ENCODE measurements at regions not wholly inside any gene's neighbourhood (a gene's known extent, or its start where the extent isn't known, plus 50 kb on each side); places are given as distances from the start of the nearest gene placed in this dataset.
"Not testable (repeated sequence)": the region's sequence is repeated elsewhere in the genome, so short reads cannot be mapped to it uniquely, and the experiment has no call there.

DNA sequence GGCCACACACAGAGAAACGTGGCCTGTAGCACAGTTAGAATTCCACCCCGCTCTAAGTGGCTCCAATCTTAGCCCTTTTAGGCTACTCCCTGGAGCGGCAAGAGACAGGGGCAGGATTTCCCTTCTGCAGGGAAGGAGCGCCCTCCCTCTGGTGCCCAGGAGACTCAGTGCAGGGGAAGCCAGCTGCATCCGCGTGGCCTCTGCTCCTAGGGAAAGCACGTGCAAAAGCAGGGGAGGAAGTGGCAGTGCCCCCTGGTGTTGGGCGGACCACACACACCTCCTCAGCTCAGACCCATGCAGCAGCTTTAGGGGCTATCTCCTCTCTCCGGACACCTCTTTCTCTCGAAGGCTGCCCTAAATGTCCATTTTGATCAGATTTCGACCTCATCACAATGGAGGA is 50.0 kb downstream of the SPRING1 start:
- peak; percentile 65 for DNase-seq (ENCODE audit: low spot score)

GRCh38 chr12:116684891-116685290 is 53.0 kb downstream of the SPRING1 start:
- no peak for DNase-seq (ENCODE audit: low spot score)

GRCh38 chr12:116677202-116677661 is 60.6 kb downstream of the SPRING1 start:
- DNase-seq (ENCODE audit: low spot score) = no peak

GRCh38 chr12:116675339-116676107 is 62.3 kb downstream of the SPRING1 start:
- DNase-seq (ENCODE audit: low spot score) = no peak

DNA sequence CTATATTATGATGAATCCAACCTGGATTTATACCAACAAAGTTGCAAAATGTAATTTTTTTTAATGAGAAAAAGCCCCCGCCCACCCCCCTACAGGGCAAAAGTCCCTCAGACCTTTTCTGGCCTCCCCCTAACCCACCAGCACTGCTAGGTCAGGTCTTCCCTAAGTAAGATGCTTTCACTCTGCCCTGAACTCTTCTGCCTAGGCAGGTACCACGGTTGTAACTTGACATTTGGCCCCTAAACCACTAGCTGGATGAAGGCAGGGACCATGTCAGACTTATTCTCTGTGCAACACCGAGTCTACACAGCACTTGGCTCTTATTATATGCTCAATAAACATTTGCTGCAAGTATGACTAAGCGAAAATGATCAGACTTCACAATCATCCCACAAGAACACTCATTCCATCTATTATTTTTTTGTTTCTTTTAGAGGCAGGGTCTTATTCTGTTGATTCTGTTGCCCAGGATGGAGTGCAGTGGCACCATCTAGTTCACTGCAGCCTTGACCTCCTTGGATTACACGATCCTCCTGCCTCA is 63.2 kb downstream of the SPRING1 start:
- DNase-seq (ENCODE audit: low spot score) = peak; percentile 19

DNA sequence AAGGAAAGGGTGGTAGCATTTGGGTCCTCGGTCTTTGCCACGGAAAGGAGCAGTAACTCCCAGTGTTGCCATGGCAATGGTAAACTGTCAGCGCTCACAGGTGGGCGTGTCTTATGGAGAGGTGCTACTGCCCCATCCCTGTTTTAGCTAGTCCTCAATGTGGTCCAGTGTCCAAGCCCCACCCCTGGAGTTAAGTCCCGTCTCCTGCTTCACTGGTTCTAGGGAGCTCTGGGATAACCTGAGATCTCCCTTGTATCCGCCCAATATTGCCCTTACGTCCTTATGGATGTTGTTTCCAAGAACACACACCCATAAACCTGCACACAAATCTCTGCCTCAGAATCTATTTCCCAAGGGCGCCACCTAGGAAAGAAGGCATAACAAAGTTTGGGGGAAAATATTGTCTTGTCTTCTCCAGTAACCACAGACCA is 64.2 kb downstream of the SPRING1 start:
- no peak for DNase-seq (ENCODE audit: low spot score)

- DNase-seq (ENCODE audit: low spot score) = no peak
These were observed 64.9 kb downstream of the SPRING1 start for GRCh38 chr12:116672842-116673516.

DNA sequence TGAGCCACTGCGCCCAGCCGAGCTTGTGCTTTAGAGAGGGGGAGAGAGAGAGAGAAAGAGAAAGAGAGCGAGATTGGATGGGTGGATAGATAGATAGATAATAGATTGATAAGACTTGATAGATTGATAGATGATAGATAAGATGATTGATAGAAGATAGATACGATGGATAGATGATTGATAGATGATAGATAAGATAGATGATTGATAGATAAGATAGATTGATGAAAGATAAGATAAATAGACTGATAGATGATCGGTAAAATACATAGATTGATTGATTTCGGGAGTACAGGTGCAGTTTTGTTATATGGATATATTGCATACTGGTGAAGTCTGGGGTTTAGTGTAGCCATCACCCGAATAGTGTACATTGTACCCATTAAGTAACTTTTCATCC is 65.9 kb downstream of the SPRING1 start:
- no peak for DNase-seq (ENCODE audit: low spot score)

GRCh38 chr12:116670859-116671258 is 67.0 kb downstream of the SPRING1 start:
- DNase-seq (ENCODE audit: low spot score) = no peak

DNA sequence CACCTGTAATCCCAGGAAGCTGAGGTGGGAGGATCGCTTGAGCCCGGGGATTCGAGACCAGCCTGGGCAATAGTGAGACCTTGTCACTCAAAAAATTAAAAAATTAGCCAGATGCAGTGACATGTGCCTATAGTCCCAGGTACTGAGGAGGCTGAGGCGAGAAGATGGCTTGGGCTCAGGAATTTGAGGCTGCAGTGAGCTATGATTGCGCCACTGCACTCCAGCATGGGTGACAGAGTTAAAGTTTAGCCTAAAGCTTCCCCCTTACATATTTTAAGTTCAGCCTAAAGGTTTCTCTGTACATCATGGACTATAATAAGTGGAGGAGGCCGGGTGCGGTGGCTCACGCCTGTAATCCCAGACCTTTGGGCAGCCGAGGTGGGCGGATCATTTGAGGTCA is 70.1 kb downstream of the SPRING1 start:
- no peak for DNase-seq (ENCODE audit: low spot score)

DNA sequence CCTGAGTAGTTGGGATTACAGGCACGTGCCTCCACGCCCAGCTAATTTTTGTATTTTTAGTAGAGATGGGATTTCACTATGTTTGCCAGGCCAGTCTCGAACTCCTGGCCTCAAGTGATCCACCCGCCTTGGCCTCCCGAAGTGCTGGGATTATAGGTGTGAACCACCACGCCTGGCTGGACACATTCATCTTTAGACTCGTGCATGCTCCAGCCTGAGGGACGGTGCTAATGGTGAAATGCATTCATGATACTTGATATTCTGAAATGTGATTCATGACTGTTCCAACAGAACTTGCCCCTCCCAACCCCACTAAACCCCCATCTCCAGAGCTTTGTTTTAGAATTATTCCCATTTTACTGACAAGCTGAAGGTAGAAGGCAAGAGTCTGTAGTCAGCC is 71.0 kb downstream of the SPRING1 start:
- DNase-seq (ENCODE audit: low spot score) = not testable (repeated sequence)

- no peak for DNase-seq (ENCODE audit: low spot score)
These were observed 71.6 kb downstream of the SPRING1 start for GRCh38 chr12:116666305-116666673.

DNA sequence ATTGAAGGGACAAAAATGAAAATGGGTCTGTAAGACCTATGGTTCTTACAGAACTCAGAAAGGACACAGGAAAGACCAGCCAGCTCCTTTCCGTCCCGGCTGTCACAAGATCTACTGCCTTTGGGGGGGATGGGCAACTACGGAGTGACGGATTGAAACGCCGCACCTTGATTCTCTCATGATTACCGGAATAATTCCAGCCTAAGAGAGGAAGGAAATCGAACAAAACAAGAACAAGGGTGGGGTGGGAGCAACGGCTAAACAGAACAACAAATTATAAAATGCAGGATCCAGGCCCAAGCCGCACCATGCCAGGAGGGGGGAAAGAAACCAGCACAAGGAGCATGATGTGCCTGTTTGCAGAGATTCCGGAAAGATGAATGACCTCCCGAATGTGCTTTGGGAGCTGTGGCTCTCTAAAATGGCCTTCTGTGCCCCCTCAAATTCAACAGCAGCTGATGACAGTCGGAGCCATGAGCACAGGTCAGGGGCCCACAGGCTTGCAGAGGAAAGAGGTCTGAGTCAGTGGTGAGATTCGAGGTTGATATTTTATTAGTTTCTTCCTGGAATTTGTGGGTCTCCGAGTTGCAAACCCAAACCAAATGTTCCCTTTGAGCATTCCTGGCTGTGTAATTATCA is 72.1 kb downstream of the SPRING1 start:
- no peak for DNase-seq (ENCODE audit: low spot score)

DNA sequence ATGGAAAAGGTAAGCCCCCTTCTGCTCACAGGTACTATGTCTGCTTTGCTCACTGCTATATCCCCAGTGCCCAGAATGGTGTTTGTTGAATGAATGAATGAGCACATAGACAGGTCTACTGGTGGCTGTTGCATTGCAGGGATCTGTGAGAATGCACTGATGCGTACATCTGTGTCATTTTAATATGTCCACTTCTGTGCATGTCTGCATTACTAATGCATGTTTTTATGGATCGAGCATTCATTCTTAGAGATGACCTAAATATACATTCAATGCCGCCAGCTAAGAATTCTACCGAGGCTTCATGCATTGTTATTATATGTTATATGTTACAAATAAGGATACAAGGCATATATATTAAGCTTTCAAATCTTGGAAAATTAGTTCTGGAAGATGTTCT is 73.8 kb downstream of the SPRING1 start:
- no peak for DNase-seq (ENCODE audit: low spot score)

GRCh38 chr12:116662612-116663144 is 75.2 kb downstream of the SPRING1 start:
- DNase-seq (ENCODE audit: low spot score) = no peak

DNA sequence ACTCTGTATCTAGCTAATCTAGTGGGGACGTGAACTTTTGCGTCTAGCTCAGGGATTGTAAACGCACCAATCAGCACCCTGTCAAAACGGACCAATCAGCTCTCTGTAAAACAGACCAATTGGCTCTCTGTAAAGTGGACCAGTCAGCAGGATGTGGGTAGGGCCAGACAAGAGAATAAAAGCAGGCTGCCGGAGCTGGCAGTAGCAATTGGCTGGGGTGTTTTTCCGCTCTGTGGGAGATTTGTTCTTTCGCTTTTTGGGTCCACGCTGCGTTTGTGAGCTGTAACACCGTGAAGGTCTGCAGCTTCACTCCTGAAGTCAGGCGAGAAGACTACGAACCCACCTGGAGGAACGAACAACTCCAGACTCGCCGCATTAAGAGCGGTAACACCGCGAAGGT is 76.5 kb downstream of the SPRING1 start:
- DNase-seq (ENCODE audit: low spot score) = no peak

DNA sequence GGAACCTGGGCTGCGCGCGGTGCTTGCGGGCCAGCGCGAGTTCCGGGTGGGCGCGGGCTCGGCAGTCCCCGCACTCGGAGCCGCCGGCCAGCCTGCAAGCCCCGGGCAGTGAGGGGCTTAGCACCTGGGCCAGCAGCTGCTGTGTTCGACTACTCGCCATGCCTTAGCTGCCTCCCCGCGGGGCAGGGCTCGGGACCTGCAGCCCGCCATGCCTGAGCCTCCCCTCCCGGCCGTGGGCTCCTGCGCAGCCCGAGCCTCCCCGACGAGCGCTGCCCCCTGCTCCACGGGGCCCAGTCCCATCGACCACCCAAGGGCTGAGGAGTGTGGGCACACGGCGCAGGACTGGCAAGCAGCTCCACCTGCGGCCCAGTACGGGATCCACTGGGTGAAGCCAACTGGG is 77.1 kb downstream of the SPRING1 start:
- DNase-seq (ENCODE audit: low spot score) = not testable (repeated sequence)

- DNase-seq (ENCODE audit: low spot score) = no peak
These were observed 77.9 kb downstream of the SPRING1 start for GRCh38 chr12:116659771-116660481.

DNA sequence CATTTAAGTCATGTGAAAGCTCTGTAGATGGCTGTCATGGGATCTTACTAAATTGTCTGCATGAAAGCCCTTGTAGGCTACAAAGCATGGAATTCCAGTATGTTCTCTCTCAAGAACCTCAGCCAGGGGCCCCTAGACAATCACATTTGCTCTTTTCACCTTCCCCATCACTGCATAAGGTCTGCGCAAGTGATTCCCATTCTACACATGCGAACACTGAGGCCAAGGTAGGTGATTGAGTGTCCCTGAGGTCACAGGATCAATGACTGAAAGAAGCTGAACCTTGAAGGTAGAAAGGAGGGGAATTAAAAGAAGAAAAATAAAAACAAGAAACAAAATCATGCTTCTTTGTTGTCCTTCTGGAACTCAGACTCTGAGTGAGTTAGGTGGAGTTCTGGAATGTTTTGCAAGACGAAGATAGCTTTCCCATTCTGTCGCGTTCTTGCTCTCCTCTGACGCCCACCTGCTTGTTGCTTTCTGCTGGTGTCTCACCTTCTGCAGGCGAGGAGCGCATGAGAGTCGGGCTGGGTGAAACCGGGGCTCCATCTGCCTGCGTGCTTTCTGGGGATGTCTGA is 79.9 kb downstream of the SPRING1 start:
- no peak for DNase-seq (ENCODE audit: low spot score)

GRCh38 chr12:116656306-116656705 is 81.6 kb downstream of the SPRING1 start:
- DNase-seq (ENCODE audit: low spot score) = no peak

DNA sequence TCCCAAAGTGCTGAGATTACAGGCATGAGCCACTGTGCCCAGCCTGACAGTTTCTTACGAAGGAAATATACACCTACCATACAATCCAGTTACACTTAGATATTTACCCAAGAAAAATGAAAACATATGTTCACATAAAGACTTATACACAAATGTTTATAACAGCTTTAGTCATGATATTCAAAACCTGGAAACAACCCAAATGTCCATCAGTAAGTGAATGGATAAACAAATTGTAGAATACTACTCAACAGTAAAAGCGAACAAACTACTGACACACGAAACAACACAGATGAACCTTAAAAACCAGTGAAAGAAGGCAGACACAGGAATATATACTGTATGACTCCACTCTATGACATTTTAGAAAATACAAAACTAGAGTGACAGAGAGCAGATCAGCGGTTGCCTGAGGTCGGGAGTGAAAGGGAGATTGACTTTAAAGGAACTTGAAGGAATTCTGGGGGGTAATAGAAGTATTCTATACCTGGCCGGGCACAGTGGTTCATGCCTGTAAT is 83.6 kb downstream of the SPRING1 start:
- no peak for DNase-seq (ENCODE audit: low spot score)

All from H4 (cell line).